Stimulated activated naive CD4-positive, alpha-beta T cell (primary cell): ENCODE measurements at regions not wholly inside any gene's neighbourhood (a gene's known extent, or its start where the extent isn't known, plus 50 kb on each side); places are given as distances from the start of the nearest gene placed in this dataset.

Source experiments
- DNase-seq, 6 experiments: peaks; one replicate each; lab custom pipeline; 2025; lab: John Stamatoyannopoulos, UW

GRCh38 chr2:220491670-220492069, 864.2 kb downstream of the SLC4A3 start:
- DNase-seq, result no peak

GRCh38 chr2:220493871-220494525, 866.6 kb downstream of the SLC4A3 start:
- DNase-seq, result no peak

GRCh38 chr2:220496513-220496912, 869.1 kb downstream of the SLC4A3 start:
- DNase-seq, result no peak

- no peak for DNase-seq
Observed at GRCh38 chr2:220499225-220499624, 871.8 kb downstream of the SLC4A3 start.

- DNase-seq, result no peak
Observed at GRCh38 chr2:220502539-220502938, 875.1 kb downstream of the SLC4A3 start.

- DNase-seq, result no peak
Observed at GRCh38 chr2:220503431-220503830, 876.0 kb downstream of the SLC4A3 start.

- DNase-seq, result no peak
Observed at GRCh38 chr2:220504938-220505503, 877.6 kb downstream of the SLC4A3 start.

- no peak for DNase-seq
Observed at GRCh38 chr2:220506466-220506865, 879.0 kb downstream of the SLC4A3 start.

GRCh38 chr2:220509096-220509757, 881.8 kb downstream of the SLC4A3 start:
- DNase-seq, result no peak

GRCh38 chr2:220509966-220510365, 882.5 kb downstream of the SLC4A3 start:
- DNase-seq, result no peak

- no peak for DNase-seq
Observed at GRCh38 chr2:220510668-220511067, 883.2 kb downstream of the SLC4A3 start.

- DNase-seq, result no peak
Observed at GRCh38 chr2:220512419-220512818, 885.0 kb downstream of the SLC4A3 start.

GRCh38 chr2:220513573-220514288, 886.3 kb downstream of the SLC4A3 start:
- no peak for DNase-seq

GRCh38 chr2:220521551-220521950, 894.1 kb downstream of the SLC4A3 start:
- DNase-seq, result no peak

- DNase-seq, result no peak
Observed at GRCh38 chr2:220528180-220528675, 900.8 kb downstream of the SLC4A3 start.

- DNase-seq, result no peak
Observed at GRCh38 chr2:220531216-220531615, 903.8 kb downstream of the SLC4A3 start.

- DNase-seq, result no peak
Observed at GRCh38 chr2:220533485-220533884, 906.1 kb downstream of the SLC4A3 start.

GRCh38 chr2:220539481-220539880, 912.1 kb downstream of the SLC4A3 start:
- no peak for DNase-seq

- no peak for DNase-seq
Observed at GRCh38 chr2:220544049-220544448, 916.6 kb downstream of the SLC4A3 start.

GRCh38 chr2:220550995-220551700, 923.7 kb downstream of the SLC4A3 start:
- DNase-seq, result no peak

GRCh38 chr2:220552790-220553535, 925.5 kb downstream of the SLC4A3 start:
- no peak for DNase-seq
